NCI-H146 treated with DMSO at 0.1 percent for 48 hours (cell line): ENCODE measurements at regions not wholly inside any gene's neighbourhood (a gene's known extent, or its start where the extent isn't known, plus 50 kb on each side); places are given as distances from the start of the nearest gene placed in this dataset.

Source experiments
- DNase-seq: peaks from one replicate; lab custom pipeline; 2025; ENCODE audit not compliant: unreplicated experiment; lab: John Stamatoyannopoulos, UW

- DNase-seq, result no peak
Measured at GRCh38 chr14:42322531-42323284, 716.0 kb downstream of the LRFN5 start.

- no peak for DNase-seq
Measured at GRCh38 chr14:42319996-42320395, 713.3 kb downstream of the LRFN5 start.

- DNase-seq, result peak; percentile 76
Measured at GRCh38 chr14:42316693-42317092, 710.0 kb downstream of the LRFN5 start.

DNA sequence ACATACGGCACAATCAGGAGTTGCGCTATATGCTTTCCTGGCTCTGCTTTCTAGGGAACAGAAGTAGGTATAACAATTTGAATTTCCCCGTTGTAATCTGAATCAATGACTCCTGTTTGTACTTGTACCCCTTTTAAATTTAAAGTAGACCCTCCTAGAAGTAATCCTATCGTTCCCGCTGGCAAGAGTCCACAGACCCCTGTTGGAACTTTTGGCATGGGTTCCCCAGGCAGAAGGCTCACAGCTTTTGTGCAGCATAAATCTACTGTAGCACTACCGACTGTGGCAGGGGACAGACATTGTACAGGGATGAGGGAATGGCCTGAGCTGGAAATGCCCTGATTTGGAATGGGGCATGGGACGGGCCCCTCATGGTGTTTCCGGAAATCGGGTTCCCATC is 705.2 kb downstream of the LRFN5 start:
- DNase-seq, result no peak

GRCh38 chr14:42307239-42307825 is 700.7 kb downstream of the LRFN5 start:
- no peak for DNase-seq

DNA sequence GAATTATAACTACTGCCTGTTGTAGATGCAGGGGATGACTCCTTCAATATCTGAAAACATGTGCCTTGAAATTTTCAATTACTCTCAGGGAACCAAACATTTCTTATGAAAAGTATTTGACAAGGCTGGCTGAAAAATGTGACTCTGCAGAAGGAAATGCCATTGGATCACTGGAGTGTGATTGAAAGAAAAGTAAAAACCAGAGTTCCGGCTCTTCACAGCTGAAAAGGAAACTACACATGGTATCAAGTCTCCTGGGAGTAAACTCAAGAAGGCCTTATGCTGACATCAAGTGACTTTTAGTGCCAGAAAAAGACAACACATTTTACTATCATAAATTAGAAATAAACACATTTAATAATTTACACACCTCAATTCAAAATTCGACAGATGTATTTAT is 693.0 kb downstream of the LRFN5 start:
- DNase-seq, result no peak

GRCh38 chr14:42293180-42293579 is 686.5 kb downstream of the LRFN5 start:
- no peak for DNase-seq

DNA sequence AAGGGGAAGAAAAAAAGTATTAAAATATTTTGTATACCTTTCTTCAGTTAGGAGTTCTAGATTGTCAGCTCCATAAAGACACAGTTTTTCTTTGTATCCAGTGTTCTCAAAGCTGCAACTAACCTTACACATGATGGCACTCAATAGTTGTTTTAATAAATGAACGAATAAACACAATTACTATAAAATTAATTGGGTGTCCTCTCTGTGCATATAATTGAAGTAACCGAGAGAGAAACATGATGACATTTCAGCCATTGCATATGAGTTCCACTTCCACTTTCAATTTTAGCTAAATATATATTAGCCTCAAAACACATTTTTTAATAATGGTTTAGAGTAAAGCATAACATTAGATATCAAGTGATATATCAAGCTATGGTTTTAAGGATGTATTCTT is 671.2 kb downstream of the LRFN5 start:
- no peak for DNase-seq

- no peak for DNase-seq
Measured at GRCh38 chr14:42269234-42269633, 662.6 kb downstream of the LRFN5 start.

GRCh38 chr14:42248131-42248530 is 641.5 kb downstream of the LRFN5 start:
- DNase-seq, result no peak

GRCh38 chr14:42241101-42241500 is 634.4 kb downstream of the LRFN5 start:
- DNase-seq, result no peak

DNA sequence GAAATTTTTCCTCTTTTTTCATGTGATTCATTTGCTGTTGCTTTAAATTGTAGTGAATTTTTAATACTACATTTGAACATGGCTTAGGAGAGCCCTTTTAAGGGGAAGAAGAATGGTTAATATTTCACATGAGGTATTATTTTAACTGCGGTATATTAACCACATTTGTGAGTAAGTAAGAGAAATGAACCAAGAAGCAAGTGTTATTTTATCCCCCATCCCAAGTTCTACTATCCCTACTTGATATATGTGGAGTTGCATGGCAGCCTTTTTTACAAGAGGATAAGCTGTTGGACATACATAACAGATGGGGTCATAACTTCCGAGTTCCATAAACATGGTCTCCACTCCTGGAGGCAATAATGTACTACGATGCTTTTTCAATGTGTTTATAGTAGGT is 623.3 kb downstream of the LRFN5 start:
- no peak for DNase-seq

GRCh38 chr14:42229294-42229693 is 622.6 kb downstream of the LRFN5 start:
- no peak for DNase-seq

DNA sequence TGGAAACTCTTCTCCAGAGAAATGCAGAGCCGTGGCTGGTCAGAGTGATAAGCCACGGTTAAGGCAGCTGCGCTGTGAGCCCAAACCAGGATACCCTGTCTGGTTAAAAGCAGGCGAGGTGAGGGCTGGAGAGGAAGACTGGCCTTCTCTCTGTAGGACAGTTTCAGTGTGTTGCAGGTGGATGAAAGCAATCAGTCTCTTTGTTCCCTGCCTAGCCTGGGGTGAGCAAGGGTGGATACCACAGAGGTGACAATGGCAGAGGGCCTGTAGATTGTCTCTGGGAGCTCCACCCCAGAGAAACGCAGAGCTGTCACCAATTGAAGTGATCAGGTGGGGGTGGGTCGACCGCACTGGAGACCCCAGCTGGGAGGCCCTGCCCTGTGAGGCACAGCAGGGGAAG is 621.9 kb downstream of the LRFN5 start:
- DNase-seq, result no peak

DNA sequence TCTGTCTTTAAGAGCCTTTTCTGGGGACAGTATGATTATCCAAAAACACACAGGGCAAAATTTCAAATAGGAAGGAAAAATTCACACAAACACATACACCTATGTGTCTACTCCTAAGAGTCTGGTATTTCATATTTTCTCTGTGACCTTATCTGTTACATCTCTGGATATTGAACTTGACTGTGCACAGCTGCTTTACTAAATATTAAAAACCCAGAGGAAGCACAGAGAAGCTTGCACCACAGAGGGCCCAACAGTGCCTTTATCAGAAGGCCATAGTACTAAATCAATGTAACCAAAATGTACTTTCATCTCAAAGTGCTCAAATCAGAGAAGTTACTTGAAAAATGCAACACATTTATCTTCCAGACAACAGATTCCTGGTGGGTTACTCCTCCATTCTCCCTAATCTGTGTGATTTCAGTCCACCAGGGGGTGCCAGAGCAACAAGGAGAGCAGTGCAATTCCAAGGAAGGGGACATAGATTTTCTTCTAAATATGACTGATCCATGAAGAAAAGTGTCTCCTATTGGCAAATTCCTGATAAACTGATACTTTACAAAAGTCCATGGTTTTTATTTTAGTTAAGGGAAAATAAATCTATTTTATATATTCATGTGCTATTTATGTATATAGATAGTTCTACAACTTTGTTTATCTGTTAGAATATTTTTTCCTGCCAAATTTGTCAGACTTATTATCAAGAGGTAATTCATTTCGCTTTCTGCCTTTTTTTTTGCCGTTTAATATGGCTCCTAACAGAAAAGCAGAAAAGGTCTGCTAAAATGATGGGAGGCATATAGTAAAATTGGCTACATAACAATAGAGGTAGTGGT is 617.6 kb downstream of the LRFN5 start:
- peak; percentile 60 for DNase-seq

GRCh38 chr14:42222924-42223471 is 616.3 kb downstream of the LRFN5 start:
- DNase-seq, result peak; percentile 54

DNA sequence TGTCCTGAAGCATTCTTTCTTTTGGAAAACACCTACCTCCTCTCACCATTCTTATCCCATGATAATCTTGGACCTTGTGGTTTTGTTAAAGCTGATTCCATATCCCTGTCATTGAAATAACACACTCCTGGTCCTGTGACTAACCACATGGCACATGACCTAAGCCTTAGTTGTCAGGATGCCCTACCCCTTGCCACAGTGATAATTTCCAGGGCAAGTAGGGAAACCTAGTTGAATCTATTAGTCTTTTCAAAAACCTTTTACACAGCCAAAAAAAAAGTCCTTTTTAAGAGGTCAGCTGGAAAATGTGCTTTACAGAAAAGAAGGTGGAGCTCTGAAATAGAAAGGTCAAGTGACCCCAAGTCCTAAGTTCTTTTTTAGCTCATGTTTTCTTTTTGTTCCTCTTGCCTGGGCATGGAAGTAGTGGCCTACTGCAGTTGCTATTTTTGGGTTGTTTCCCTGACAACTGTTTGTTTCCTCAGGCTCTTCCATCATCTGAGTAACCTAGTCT is 608.4 kb downstream of the LRFN5 start:
- DNase-seq, result no peak

- no peak for DNase-seq
Measured at GRCh38 chr14:42200957-42201356, 594.3 kb downstream of the LRFN5 start.

DNA sequence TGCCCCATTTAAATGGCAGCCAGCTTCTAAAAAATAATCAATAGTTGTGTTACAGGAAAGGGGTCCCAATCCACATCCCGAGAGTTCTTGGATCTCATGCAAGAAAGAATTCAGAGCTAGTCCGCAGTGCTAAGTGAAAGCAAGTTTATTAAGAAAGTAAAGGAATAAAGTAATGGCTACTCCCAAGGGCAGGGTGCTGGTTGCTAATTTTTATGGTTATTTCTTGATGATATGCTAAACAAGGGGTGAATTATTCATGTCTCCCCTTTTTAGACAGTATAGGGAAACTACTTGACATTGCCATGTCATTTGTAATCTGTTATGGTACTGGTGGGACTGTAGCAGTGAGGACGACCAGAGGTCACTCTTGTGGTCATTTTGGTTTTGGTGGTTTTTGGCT is 591.3 kb downstream of the LRFN5 start:
- DNase-seq, result no peak

DNA sequence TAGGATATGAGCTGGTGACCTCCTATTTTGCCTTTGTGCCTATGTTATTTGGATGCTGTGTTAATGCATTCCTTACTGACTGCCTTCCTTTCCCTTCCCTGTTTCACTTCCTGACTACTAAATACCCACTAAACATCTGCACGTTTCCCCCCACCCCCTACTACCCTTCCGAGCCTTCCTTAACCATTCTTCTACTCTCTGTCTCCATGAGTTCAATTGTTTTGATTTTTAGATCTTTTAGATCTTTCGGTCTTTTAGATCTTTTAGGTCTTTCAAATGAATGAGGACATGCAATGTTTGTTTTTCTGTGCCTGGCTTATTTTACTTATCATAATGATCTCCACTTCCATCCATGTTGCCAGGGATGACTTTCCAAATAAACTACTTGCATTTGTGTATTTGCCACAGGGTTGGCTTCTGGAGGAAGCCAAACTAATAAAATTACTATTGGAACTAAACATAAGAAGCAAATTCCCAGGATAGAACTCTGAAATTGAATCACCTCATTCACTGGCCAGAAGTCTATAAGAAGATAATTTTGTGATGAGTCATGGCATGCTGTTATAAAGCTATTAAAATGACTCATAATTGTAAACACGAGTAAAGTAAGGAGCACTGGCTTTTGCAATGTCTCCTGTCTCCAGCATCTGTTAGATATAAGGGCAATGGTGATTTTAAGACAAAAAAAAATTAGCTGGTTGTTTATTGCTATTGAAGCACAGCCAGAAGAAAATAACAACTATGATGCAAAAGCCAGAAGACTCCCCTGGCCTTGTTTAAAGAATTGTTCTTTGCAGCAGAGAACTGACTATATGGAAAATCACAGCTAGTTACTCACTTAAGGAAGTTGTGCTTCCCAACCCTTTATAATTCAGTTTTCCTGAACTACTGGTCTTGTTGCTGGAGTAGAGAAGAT is 586.3 kb downstream of the LRFN5 start:
- DNase-seq, result no peak
